Kidney (tissue), 13 donors: ENCODE measurements at regions not wholly inside any gene's neighbourhood (a gene's known extent, or its start where the extent isn't known, plus 50 kb on each side); places are given as distances from the start of the nearest gene placed in this dataset.

Experiments
- DNase-seq, 5 donors: peaks; one replicate each; pipeline ENCODE4 v3.0.0-alpha.2; 2013 to 2020
- FAIRE-seq: peaks from 2 replicates; lab custom pipeline; 2012; peaks lifted over from hg19 to GRCh38; lab: Jason Lieb, UNC
- H3K27ac ChIP-seq, 2 donors: one replicate each; pipeline ENCODE4 v1.7.0; 2013; ENCODE audit warnings: low read depth in 2 of 2, low read length in 2 of 2, inconsistent platforms in 1 of 2
- H3K27me3 ChIP-seq: one replicate; pipeline ENCODE4 v1.7.1; 2013; ENCODE audit warnings: low read length, inconsistent platforms; ENCODE audit not compliant: control insufficient read depth, insufficient read depth
- H3K36me3 ChIP-seq, 3 donors: one replicate each; pipeline versions ENCODE4 v1.7.0 to v1.7.1; 2013; ENCODE audit warnings: low read length in 3 of 3, control low read depth in 1 of 3, inconsistent platforms in 1 of 3; ENCODE audit not compliant: insufficient read depth in 3 of 3, control insufficient read depth in 2 of 3
- H3K4me1 ChIP-seq, 3 donors: one replicate each; pipeline versions ENCODE4 v1.7.0 to v1.7.1; 2013; ENCODE audit warnings: low read length in 3 of 3, inconsistent platforms in 1 of 3, low read depth in 1 of 3; ENCODE audit not compliant: control insufficient read depth in 2 of 3, insufficient read depth in 2 of 3
- H3K4me3 ChIP-seq, 3 donors: one replicate each; pipeline versions ENCODE4 v1.7.0 to v1.8.1; 2013; ENCODE audit warnings: low read length in 3 of 3, control low read depth in 1 of 3, inconsistent platforms in 1 of 3
- H3K9ac ChIP-seq, 3 donors: one replicate each; pipeline versions ENCODE4 v1.7.0 to v1.7.1; 2013; ENCODE audit warnings: low read length in 3 of 3, control low read depth in 1 of 3, inconsistent platforms in 1 of 3
- H3K9me3 ChIP-seq, 3 donors: one replicate each; pipeline versions ENCODE4 v1.7.0 to v1.7.1; 2013; ENCODE audit warnings: low read length in 3 of 3, control low read depth in 1 of 3, inconsistent platforms in 1 of 3; ENCODE audit not compliant: control insufficient read depth in 2 of 3, insufficient read depth in 1 of 3
- CTCF ChIP-seq: IDR thresholded peaks from 3 replicates; pipeline ENCODE4 v1.5.1; 2012; ENCODE audit warnings: mild to moderate bottlenecking, moderate library complexity, borderline replicate concordance; ENCODE audit not compliant: insufficient read depth; ENCODE audit errors: extremely low read depth
- intact Hi-C: fragments of 100-400 bp; cut with DNase I; formaldehyde crosslinking; loops from one replicate; pipeline ENCODE4 v1.11.1; 2022
- donor health status: control.
- donor health status: control.
- donor health status: control.
- donor health status: control.
- donor health status: control.
- donor health status: DM: yes; HTN: yes; CAD: no.
- donor health status: Normal renal cell carcinoma (clear cell type).

DNA sequence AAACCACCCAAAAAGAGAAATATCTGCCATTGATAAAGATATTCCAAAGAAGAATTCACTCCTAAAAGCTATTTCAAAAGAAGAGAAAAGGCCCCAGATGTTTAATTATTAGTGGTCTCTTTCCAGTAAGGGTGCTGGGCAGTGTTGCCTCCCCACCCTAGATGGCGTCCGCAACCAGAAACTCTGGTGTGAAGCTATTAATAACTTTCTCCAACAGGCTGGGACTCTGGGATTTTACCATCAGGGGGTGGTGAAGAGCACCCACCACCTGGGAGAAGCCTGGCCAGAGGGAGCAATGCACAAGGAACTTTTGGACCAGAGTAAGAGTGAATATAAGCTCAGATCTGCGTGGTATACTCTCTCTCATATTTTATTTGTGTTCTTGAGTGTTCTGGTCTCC is 115.4 kb upstream of the TIAM1 start:
- H3K27me3 ChIP-seq: no peaks in the 10 kb centered on the region
- no peaks in the 10 kb centered on the region for H3K4me1 ChIP-seq
- H3K36me3 ChIP-seq: no peaks in the 10 kb centered on the region
- H3K9ac ChIP-seq: no peak overlapping the region
- no peaks in the 10 kb centered on the region for H3K9me3 ChIP-seq
- no peak for TF ChIP-seq CTCF
- no peak overlapping the region for H3K4me3 ChIP-seq
- intact Hi-C loops: no loop called here
- H3K27ac ChIP-seq: no peak overlapping the region
- no peak for FAIRE-seq
- DNase-seq: peak in 2 of 5 donors; percentile 29

DNA sequence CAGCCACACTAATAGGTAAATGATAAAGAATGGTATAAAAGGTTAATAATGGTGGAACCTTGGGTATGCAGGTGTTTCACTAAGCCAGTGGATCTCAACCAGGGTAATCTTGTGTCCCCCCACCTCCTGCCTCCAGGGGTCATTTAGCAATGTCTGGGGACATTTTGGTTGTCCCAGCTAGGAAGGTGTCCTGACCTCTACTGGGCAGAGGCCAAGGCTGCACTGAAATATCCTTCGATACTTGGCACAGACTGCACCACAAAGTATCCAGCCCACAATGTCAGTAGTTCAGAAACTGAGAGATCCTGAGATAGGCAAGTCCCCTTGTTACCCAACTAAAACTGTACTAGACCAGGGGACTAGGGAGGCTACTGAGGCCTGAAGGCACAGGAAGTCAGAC is 113.6 kb upstream of the TIAM1 start:
- TF ChIP-seq CTCF: no peak
- DNase-seq: no peak
- H3K9me3 ChIP-seq: no peaks in the 10 kb centered on the region
- no peaks in the 10 kb centered on the region for H3K36me3 ChIP-seq
- H3K4me1 ChIP-seq: no peaks in the 10 kb centered on the region
- no peak for FAIRE-seq
- intact Hi-C loops: no loop called here
- H3K4me3 ChIP-seq: no peak overlapping the region
- H3K27ac ChIP-seq: no peak overlapping the region
- H3K27me3 ChIP-seq: no peaks in the 10 kb centered on the region
- no peak overlapping the region for H3K9ac ChIP-seq

DNA sequence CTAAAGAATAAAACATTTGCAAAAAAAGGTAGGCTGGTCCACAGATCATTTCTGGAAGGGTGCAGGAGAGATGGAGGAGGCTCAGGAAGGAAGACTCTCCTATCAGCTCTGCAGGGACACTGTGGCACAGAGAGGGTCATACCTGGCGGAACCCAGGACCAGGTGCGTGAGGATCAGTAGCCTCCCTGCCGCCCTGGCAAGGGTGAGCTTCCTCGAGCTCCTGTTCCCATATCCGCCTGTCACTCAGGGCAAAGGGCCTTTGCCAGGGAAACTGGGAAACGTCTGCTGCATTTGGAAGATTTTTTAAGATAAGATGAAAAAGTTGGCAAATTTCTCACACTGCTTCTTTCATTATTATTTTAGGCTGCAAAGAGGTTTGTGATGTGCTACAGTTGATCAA is 112.1 kb upstream of the TIAM1 start:
- no peak for DNase-seq
- no peak overlapping the region for H3K27ac ChIP-seq
- no peak for TF ChIP-seq CTCF
- no peaks in the 10 kb centered on the region for H3K27me3 ChIP-seq
- H3K9me3 ChIP-seq: no peaks in the 10 kb centered on the region
- H3K4me3 ChIP-seq: no peak overlapping the region
- no peak overlapping the region for H3K9ac ChIP-seq
- no peaks in the 10 kb centered on the region for H3K4me1 ChIP-seq
- intact Hi-C loops: no loop called here
- no peaks in the 10 kb centered on the region for H3K36me3 ChIP-seq
- FAIRE-seq: no peak

GRCh38 chr21:31455506-31455905 is 111.4 kb upstream of the TIAM1 start:
- Histone ChIP-seq H3K36me3 (no peaks in the 10 kb centered on the region), H3K27ac (no peak overlapping the region), H3K4me3 (no peak overlapping the region), H3K9ac (no peak overlapping the region), H3K27me3 (no peaks in the 10 kb centered on the region), H3K9me3 (no peaks in the 10 kb centered on the region), H3K4me1 (no peaks in the 10 kb centered on the region)
- intact Hi-C loops: no loop called here
- DNase-seq (no peak), FAIRE-seq (no peak)
- no peak for TF ChIP-seq CTCF
